ENCODE measurements at regions not wholly inside any gene's neighbourhood (a gene's known extent, or its start where the extent isn't known, plus 50 kb on each side); places are given as distances from the start of the nearest gene placed in this dataset.

- no peak for TF ChIP-seq FOXP1 (CRISPR knock-in tag; IDR thresholded peaks at IDR 0.05; ENCODE audit: borderline replicate concordance)
- TF ChIP-seq JUN (CRISPR knock-in tag; IDR thresholded peaks at IDR 0.05): no peak
- no peak for TF ChIP-seq ZNF512 (CRISPR knock-in tag; IDR thresholded peaks at IDR 0.05; ENCODE audit: borderline replicate concordance)
- TF ChIP-seq CREM (CRISPR knock-in tag; IDR thresholded peaks at IDR 0.05): no peak
Observed at GRCh38 chr2:128593879-128594650, 275.4 kb upstream of the HS6ST1 start.
